ENCODE measurements at regions not wholly inside any gene's neighbourhood (a gene's known extent, or its start where the extent isn't known, plus 50 kb on each side); places are given as distances from the start of the nearest gene placed in this dataset.

DNA sequence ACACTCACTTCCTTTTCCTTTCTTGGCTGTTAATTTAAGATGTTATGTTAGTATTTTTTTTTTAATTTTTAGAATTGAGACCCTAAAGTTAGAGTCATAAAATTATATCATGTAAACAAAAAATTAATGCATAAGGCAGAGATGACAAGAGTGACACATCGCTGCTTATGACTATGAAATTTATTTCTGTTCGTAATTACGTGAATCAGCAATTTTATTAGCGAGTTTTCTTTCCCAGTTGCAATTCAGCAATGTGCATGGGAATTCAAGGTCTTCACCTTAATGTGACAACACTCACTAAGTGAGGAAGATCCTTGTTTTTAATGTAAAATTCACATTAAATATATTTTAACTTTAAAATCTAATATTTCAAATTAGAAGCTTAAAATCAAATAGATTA, 181.2 kb upstream of the SPOCK3 start:
- no peak overlapping the region for H2AFZ ChIP-seq (replicated peaks)
- no peaks in the 10 kb centered on the region for H3K9me3 Mint-ChIP-seq
- H3F3A ChIP-seq (ENCODE audit: low read depth), result peaks cover 19% of the 10 kb centered on the region
- H3K27ac Mint-ChIP-seq, result no peak overlapping the region
- no peak overlapping the region for H3K4me3 Mint-ChIP-seq
- no peak overlapping the region for H3K27ac ChIP-seq
- no peaks in the 10 kb centered on the region for H3K36me3 Mint-ChIP-seq
- no peaks in the 10 kb centered on the region for H3K27me3 Mint-ChIP-seq (ENCODE audit: insufficient read depth, low read depth)
- DNase-seq (ENCODE audit: low spot score), result no peak
- no peaks in the 10 kb centered on the region for H3K36me3 ChIP-seq
- no peaks in the 10 kb centered on the region for H3K79me2 ChIP-seq (ENCODE audit: low read depth)
- TF ChIP-seq, protein P1, sequence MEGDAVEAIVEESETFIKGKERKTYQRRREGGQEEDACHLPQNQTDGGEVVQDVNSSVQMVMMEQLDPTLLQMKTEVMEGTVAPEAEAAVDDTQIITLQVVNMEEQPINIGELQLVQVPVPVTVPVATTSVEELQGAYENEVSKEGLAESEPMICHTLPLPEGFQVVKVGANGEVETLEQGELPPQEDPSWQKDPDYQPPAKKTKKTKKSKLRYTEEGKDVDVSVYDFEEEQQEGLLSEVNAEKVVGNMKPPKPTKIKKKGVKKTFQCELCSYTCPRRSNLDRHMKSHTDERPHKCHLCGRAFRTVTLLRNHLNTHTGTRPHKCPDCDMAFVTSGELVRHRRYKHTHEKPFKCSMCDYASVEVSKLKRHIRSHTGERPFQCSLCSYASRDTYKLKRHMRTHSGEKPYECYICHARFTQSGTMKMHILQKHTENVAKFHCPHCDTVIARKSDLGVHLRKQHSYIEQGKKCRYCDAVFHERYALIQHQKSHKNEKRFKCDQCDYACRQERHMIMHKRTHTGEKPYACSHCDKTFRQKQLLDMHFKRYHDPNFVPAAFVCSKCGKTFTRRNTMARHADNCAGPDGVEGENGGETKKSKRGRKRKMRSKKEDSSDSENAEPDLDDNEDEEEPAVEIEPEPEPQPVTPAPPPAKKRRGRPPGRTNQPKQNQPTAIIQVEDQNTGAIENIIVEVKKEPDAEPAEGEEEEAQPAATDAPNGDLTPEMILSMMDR (IDR thresholded peaks at IDR 0.05), result no peak
- no peak for TF ChIP-seq EZH2 (IDR thresholded peaks at IDR 0.05)
- TF ChIP-seq EZH2phosphoT487 (IDR thresholded peaks at IDR 0.05), result no peak
- peaks cover 2% of the 10 kb centered on the region for H3K4me1 Mint-ChIP-seq
- H3K9ac ChIP-seq, result no peak overlapping the region
- H3K9me3 ChIP-seq (ENCODE audit: low read depth), result no peaks in the 10 kb centered on the region
- H3K4me2 ChIP-seq, result no peak overlapping the region
- H3K4me1 ChIP-seq, result peaks cover 12% of the 10 kb centered on the region
- H4K20me1 ChIP-seq (ENCODE audit: low read depth), result no peaks in the 10 kb centered on the region
- no peaks in the 10 kb centered on the region for H3K27me3 ChIP-seq
- no peak overlapping the region for H3K4me3 ChIP-seq

DNA sequence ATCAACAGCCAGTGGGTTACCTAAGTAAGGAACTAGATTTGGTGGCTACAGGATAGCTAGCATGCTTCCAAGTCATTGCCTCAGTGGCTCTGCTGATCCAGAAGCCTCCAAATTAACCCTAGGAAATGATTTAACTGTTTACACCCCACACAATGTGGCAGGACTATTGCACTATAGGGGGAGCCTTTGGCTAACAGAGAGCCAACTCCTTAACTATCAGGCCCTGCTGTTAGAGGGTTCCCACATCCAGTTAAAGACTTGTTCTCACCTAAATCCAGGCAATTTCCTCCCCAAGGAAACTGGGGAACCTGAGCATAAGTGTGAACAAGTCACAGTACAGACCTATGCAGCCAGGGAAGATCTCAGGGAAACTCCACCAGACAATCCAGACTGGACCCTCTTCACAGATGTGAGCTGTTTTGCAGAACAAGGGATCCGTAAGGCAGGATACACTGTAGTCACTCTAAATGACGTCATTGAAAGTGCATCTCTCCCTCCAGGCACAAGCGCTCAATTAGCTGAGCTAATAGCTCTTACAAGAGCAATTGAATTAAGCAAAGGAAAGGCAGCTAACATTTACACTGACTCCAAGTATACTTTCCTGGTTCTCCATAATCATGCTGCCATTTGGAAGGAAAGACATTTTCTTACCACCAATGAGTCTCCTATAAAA, 185.3 kb upstream of the SPOCK3 start:
- Histone ChIP-seq H3K36me3 (no peaks in the 10 kb centered on the region), H3F3A (ENCODE audit: low read depth) (peaks cover 20% of the 10 kb centered on the region), H3K27me3 (no peaks in the 10 kb centered on the region), H3K4me1 (peaks cover 12% of the 10 kb centered on the region), H3K9ac (no peak overlapping the region), H3K79me2 (ENCODE audit: low read depth) (no peaks in the 10 kb centered on the region), H4K20me1 (ENCODE audit: low read depth) (no peaks in the 10 kb centered on the region), H3K4me3 (no peak overlapping the region), H3K27ac (peak overlapping the region; percentile 82), H2AFZ (replicated peaks) (no peak overlapping the region), H3K9me3 (ENCODE audit: low read depth) (no peaks in the 10 kb centered on the region), H3K4me2 (peak overlapping the region; percentile 33)
- no peak overlapping the region for H3K4me3 Mint-ChIP-seq
- H3K27me3 Mint-ChIP-seq (ENCODE audit: insufficient read depth, low read depth), result peaks cover 2% of the 10 kb centered on the region
- peak; percentile 1 for DNase-seq (ENCODE audit: low spot score)
- H3K4me1 Mint-ChIP-seq, result peaks cover 19% of the 10 kb centered on the region
- H3K36me3 Mint-ChIP-seq, result no peaks in the 10 kb centered on the region
- no peaks in the 10 kb centered on the region for H3K9me3 Mint-ChIP-seq
- H3K27ac Mint-ChIP-seq, result no peak overlapping the region
- TF ChIP-seq EZH2 (IDR thresholded peaks at IDR 0.05) (no peak), EZH2phosphoT487 (IDR thresholded peaks at IDR 0.05) (no peak)
- TF ChIP-seq, protein P1 (IDR thresholded peaks at IDR 0.05), result no peak

DNA sequence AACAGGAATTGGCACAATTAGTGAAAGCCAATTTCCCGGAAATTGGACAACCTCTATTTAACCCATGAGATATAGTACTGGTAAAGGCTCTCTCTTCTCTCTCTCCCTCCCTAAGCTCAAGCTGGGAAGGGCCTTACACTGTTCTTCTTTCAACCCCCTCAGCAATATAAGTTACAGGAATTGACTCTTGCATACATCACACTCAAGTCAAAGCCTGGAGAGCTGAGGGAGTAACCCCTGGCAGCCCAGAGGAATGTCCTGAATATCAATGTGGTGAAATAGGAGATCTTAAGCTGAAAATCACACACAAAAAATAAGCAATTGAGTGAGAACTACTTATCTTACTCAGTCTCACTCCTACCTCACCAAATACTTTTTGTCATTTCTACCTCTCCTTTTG, 186.9 kb upstream of the SPOCK3 start:
- no peak overlapping the region for H3K27ac ChIP-seq
- no peaks in the 10 kb centered on the region for H3K9me3 Mint-ChIP-seq
- no peaks in the 10 kb centered on the region for H3K27me3 ChIP-seq
- no peaks in the 10 kb centered on the region for H3K79me2 ChIP-seq (ENCODE audit: low read depth)
- peaks cover 2% of the 10 kb centered on the region for H3K27me3 Mint-ChIP-seq (ENCODE audit: insufficient read depth, low read depth)
- DNase-seq (ENCODE audit: low spot score), result no peak
- peak overlapping the region; percentile 52 for H3K27ac Mint-ChIP-seq
- H4K20me1 ChIP-seq (ENCODE audit: low read depth), result no peaks in the 10 kb centered on the region
- H3K9ac ChIP-seq, result no peak overlapping the region
- no peaks in the 10 kb centered on the region for H3K9me3 ChIP-seq (ENCODE audit: low read depth)
- H3K4me1 ChIP-seq, result peaks cover 12% of the 10 kb centered on the region
- H3K4me1 Mint-ChIP-seq, result peaks cover 24% of the 10 kb centered on the region
- TF ChIP-seq EZH2phosphoT487 (IDR thresholded peaks at IDR 0.05) (no peak), EZH2 (IDR thresholded peaks at IDR 0.05) (no peak)
- TF ChIP-seq, protein P1 (IDR thresholded peaks at IDR 0.05), result no peak
- H3K36me3 ChIP-seq, result no peaks in the 10 kb centered on the region
- H3K4me3 ChIP-seq, result no peak overlapping the region
- no peak overlapping the region for H2AFZ ChIP-seq (replicated peaks)
- no peak overlapping the region for H3K4me2 ChIP-seq
- H3K36me3 Mint-ChIP-seq, result no peaks in the 10 kb centered on the region
- peaks cover 20% of the 10 kb centered on the region for H3F3A ChIP-seq (ENCODE audit: low read depth)
- H3K4me3 Mint-ChIP-seq, result no peak overlapping the region

All from neural progenitor cell (in vitro differentiated cells).